ENCODE measurements at regions not wholly inside any gene's neighbourhood (a gene's known extent, or its start where the extent isn't known, plus 50 kb on each side); places are given as distances from the start of the nearest gene placed in this dataset.
"Not testable (repeated sequence)": the region's sequence is repeated elsewhere in the genome, so short reads cannot be mapped to it uniquely, and the experiment has no call there.

DNA sequence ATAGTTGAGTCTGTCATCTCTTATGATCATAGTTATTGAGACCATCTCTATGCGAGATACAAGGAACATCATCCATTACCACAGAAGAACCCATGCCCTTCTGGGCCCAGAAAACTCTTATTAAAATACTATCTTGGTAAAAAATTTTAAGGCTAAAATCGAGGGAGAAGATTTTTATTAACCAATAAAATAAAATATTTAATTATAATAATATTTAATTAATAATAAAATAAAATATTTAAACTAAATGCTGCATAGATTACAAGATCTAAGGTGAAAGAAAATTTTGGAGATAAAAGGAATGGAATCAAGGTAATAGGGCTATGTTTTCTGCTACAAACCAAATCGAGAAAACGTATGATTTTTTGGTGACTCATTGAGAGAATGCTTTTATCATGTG is 540.2 kb downstream of the KCNH5 start:
- DNase-seq (ENCODE audit: low read depth, low spot score): no peak

GRCh38 chr14:62521309-62521708 is 523.9 kb downstream of the KCNH5 start:
- not testable (repeated sequence) for DNase-seq (ENCODE audit: low read depth, low spot score)

DNA sequence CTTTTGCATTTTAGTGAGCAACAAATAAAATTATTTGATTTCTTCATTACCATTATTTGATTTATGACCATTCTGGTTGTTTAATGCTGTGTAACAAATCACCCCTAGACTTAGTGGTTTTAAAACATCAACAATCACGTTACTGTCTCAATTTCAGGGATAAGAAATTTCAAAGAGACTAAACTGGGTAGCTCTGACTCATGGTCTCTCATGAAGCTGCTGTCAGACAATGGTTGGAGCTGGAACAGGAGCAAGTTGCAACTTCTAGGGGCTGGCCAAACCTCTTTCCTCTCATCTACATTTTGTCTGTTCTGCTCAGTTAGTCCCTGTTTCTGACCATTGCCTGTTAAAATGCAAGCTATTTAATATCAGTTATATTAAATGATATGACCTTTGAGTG is 517.0 kb downstream of the KCNH5 start:
- no peak for DNase-seq (ENCODE audit: low read depth, low spot score)

GRCh38 chr14:62532181-62532580 is 513.1 kb downstream of the KCNH5 start:
- DNase-seq (ENCODE audit: low read depth, low spot score): peak; percentile 32

GRCh38 chr14:62546862-62547474 is 498.3 kb downstream of the KCNH5 start:
- no peak for DNase-seq (ENCODE audit: low read depth, low spot score)

- no peak for DNase-seq (ENCODE audit: low read depth, low spot score)
Observed at GRCh38 chr14:62557416-62557815, 487.8 kb downstream of the KCNH5 start.

- no peak for DNase-seq (ENCODE audit: low read depth, low spot score)
Observed at GRCh38 chr14:62558451-62558850, 486.8 kb downstream of the KCNH5 start.

- no peak for DNase-seq (ENCODE audit: low read depth, low spot score)
Observed at GRCh38 chr14:62585247-62585646, 460.0 kb downstream of the KCNH5 start.

DNA sequence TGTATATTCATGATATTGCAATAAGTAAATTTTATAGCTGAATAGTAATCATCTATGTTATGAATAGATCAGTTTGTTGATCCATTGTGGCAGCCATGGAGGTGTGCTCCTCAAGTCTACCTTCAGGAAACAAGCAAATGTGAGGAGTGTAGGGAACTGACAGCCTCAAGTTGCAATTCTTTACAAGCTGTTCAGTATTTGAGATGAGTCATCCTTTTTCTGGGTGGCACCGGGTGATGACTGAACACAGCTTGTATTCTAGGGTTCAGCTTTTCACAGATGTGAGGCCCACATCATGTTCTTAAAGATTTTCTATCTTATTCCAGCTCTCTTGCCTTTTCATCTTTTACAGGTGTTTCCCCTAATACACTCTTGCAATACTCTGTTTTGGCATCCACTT is 452.4 kb downstream of the KCNH5 start:
- peak; percentile 18 for DNase-seq (ENCODE audit: low read depth, low spot score)

DNA sequence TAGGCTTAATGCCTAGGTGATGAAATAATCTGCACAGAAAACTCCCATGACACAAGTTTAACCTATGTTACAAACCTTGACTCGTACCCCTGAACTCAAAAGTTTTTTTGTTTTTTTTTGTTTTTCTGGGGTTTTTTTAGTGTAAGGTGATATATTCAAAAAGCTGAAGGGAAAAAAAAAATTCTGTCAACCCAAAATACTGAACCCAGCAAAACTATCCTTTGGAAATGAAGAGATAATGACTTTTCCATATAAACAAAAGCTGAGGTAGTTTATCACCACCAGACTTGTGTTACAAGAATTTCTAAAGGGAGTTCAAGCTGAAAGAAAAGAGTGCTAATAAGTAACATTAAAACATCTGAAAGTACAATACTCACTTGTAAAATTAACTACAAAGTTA is 448.1 kb downstream of the KCNH5 start:
- no peak for DNase-seq (ENCODE audit: low read depth, low spot score)

GRCh38 chr14:62599616-62600385 is 445.5 kb downstream of the KCNH5 start:
- DNase-seq (ENCODE audit: low read depth, low spot score): no peak

DNA sequence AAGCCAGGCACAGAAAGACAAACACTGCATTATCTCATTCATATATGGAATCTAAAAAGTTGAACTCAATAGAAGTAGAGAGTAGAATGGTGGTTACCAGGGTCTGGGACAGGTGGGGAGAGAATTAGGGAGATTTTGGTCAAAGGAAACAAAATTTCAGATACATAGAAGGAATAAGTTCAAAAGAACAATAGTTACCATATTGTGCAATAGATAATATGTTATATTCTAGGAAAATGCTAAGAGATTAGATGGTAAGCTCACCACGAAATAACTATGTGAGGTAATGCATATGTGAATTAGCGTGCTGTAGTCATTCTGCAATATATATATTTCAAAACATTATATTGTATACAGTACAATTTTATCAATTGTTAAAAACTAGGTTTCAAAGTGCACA is 442.5 kb downstream of the KCNH5 start:
- DNase-seq (ENCODE audit: low read depth, low spot score): no peak

- DNase-seq (ENCODE audit: low read depth, low spot score): peak; percentile 11
Observed at GRCh38 chr14:62604524-62604923, 440.7 kb downstream of the KCNH5 start.

DNA sequence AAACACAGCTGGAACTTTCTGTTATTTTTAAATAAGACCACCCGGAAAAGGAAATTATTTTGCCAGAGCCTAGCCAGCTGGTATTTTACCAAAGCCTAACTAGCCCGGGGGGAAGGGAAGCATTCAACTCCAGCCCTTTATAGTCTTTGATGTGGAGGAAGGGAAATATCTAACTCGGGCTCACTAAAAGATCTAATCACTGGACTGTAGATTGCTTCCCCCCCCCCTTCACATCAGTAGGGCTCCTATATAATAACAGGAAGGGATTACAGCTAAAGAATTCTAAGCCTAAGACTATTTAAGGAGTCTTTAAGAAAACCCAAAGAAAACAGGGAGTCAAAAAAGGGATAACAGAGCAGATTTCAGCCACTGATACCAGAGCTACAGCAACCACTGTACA is 431.1 kb downstream of the KCNH5 start:
- DNase-seq (ENCODE audit: low read depth, low spot score): peak; percentile 4

- no peak for DNase-seq (ENCODE audit: low read depth, low spot score)
Observed at GRCh38 chr14:62616668-62617067, 428.6 kb downstream of the KCNH5 start.

GRCh38 chr14:62626416-62626815 is 418.8 kb downstream of the KCNH5 start:
- DNase-seq (ENCODE audit: low read depth, low spot score): no peak

DNA sequence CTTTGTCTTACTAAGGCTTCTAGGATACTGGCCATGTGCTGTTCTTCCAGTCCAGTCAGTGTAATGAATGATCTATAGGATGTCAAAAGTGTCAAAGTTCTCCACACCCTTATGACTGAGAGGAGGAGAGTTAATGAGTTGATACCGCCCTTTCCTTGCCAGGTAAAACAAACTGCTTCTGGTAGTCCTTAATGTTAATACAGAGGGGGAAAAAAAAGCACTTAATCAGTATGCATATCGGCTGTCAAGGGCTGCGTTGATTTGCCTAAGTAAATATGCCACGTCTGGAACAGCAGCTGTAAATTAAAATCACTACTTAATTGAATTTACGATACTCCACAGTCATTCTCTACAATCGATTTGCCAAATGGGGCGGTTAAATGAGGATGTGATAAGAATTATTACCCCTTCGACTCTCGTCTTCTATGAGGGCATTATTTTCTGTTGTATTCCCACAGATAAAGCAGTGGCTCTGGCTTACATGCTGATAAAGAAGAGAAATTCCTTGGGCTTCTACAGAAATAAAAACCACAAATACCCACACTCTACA is 416.0 kb downstream of the KCNH5 start:
- DNase-seq (ENCODE audit: low read depth, low spot score): no peak

- DNase-seq (ENCODE audit: low read depth, low spot score): no peak
Observed at GRCh38 chr14:62631176-62631575, 414.1 kb downstream of the KCNH5 start.

DNA sequence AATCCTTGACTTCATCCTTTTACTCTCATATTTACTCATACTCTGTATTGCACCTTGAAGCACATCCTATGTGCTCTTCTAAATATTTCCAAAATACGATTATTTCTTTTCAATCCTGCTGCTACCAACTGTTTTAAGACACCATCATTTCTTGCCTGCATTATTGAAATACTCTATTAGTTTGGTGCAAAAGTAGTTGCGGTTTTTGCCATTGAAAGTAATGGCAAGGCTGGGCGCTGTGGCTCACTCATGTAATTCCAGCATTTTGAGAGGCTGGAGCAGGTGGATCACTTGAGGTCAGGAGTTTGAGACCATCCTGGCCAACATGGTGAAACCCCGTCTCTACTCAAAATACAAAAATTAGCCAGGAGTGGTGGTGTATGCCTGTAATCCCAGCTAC is 412.5 kb downstream of the KCNH5 start:
- no peak for DNase-seq (ENCODE audit: low read depth, low spot score)

DNA sequence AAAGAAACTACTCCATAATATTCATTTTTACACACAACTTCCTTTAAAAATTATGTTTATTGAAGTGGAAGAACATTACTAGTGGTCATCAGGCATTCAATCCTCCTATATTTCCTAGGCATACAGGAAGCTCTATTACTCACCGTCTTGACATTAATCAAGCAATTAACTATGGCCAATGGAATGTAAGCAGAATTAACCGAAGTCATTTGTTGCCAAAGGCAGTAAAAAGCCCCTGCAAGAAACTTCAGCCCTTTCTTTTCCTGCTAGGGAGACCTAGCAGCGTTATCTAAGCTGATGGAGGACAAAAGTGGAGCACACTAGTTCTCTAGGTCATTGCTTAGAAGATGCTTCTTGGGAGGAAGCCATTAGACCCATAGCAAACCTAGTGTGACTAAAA is 399.6 kb downstream of the KCNH5 start:
- peak; percentile 1 for DNase-seq (ENCODE audit: low read depth, low spot score)
